GM10847 (cell line): ENCODE measurements at regions not wholly inside any gene's neighbourhood (a gene's known extent, or its start where the extent isn't known, plus 50 kb on each side); places are given as distances from the start of the nearest gene placed in this dataset.

Experiments
- POLR2A ChIP-seq: IDR thresholded peaks from 2 replicates; pipeline ENCODE4 v1.6.1; 2011; ENCODE audit not compliant: insufficient read length; ENCODE audit errors: extremely low read depth

DNA sequence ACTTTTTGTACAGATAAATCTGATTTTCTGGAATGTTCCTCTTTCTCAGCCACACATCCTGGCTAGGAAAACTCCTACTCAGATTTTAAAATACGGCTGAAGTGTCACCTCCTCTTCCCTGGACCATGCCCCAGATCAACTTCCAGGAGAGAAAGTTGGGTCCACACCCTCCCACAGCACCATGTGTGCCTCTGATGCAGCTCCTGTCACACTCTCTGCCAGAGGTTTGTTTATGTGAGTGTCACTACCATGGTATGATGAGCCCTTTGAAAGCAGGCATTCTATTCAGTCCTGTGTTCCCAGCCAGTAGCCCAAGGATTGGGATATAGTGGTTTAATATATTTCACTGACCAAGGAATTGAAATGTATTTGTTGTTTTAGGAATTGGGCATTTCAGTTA lies 287.2 kb upstream of the ATP2B1 start:
- no peak for TF ChIP-seq POLR2A

DNA sequence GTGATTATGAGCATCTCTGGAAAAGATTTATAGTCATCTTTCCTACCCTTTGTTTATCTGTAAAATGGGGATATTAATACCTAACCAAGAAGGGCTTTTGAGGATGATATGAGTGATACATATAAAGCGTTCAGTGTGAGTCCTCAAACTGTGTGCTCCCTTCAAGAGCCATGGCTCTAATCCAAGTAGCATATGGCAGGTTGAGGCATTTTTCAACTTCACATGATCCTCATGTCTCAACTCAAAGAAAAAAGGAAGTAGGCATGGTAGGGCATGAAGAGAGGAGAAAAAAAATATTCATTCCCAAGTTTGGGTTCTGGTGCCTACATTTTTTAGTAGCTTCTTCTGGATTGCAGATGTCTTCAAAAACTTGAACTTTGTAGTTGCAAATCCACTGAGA lies 286.3 kb upstream of the ATP2B1 start:
- TF ChIP-seq POLR2A = no peak

GRCh38 chr12:89993632-89994031 lies 285.0 kb upstream of the ATP2B1 start:
- TF ChIP-seq POLR2A = no peak

DNA sequence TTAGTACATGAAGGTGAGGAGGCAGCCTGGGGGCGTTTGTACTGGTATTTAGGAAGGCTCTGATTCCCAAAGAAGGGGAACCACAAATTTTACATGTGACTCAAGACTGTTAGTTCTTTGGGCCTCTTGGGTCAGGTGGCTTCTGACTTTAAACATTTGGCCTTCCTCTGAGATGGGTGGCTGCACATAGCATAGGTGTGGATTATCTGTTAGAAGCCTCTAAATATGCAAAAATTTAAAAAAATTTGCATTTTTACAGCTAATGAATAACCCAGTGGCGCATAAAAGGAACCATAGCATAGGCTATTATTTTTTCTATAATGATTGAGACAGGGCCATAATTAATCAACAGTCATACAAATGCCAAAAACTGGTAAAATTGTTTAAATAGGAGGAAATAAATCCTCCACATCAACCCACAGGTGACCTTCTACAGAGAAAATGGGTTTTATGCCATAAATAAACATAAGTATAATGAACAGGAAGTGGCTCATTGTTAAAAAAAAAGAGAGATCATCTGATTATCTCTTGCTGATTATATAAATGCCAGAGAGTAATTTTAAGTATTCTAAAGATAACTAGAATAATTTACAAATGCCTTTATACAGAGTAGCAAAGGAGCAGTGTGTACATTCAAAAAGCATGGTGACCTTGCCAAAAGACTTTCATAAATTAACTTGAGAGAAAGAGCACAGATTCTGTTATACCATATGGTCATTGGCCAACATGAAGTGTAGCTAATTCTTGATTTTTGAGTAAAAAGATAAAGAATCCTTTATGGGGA lies 284.2 kb upstream of the ATP2B1 start:
- TF ChIP-seq POLR2A = no peak

DNA sequence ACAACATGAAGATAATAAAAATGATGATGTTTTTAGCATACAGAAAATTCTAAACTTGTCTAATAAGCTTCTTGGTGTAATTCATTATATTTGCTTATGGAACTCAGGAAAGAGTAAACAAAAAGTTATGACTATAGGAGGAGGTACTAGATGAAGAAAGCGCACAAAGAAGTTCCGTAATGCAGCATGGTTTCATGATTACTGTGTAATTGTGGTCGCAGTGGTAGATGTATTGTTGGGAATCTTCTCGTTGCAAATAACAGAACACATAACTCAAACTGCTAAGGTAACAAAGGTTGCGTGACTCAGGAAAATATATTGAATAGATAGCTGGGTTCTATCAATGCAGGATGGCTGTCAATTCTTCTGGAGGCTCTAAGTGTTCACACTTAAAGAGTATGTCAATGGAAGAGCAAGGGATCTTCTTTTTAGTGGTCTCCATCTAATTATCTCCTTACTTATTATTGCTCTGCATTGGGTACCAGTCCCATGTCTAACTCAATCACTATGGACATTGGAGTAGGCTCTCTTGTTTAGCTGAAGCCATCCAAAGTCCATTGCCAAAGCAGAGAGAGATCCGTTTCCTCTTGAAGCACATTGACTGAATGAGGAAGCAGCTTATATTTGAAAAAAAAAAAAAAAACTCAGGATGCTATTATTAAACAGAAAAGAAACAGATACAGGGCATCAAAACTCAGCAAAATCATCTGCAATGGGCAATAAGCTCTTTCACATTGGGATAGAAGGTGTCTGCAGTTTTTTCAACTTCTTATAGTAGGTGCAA lies 283.4 kb upstream of the ATP2B1 start:
- TF ChIP-seq POLR2A = no peak

GRCh38 chr12:89988188-89988915 lies 279.7 kb upstream of the ATP2B1 start:
- no peak for TF ChIP-seq POLR2A

GRCh38 chr12:89985935-89986334 lies 277.3 kb upstream of the ATP2B1 start:
- no peak for TF ChIP-seq POLR2A

- TF ChIP-seq POLR2A = no peak
These were observed 276.2 kb upstream of the ATP2B1 start for GRCh38 chr12:89984846-89985245.

DNA sequence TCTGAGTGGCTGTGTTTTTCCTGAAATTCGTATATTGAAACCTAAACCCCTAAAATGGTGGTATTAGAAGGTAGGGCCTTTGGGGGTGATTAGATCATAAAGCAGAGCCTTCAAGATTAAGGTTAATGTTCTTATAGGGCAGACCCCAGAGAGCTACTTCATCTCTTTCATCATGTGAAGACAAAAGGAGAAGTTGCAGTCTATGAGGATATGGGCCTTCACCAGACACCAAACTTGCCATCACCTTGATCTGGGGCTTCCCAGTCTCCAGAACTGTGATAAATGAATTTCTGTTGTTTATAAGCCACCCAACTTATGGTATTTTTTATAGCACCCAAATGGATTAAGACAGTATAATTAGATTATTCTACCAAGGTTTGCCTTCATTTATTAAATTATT lies 275.0 kb upstream of the ATP2B1 start:
- TF ChIP-seq POLR2A = no peak

GRCh38 chr12:89980236-89980635 lies 271.6 kb upstream of the ATP2B1 start:
- no peak for TF ChIP-seq POLR2A

- no peak for TF ChIP-seq POLR2A
These were observed 268.9 kb upstream of the ATP2B1 start for GRCh38 chr12:89977405-89978085.

DNA sequence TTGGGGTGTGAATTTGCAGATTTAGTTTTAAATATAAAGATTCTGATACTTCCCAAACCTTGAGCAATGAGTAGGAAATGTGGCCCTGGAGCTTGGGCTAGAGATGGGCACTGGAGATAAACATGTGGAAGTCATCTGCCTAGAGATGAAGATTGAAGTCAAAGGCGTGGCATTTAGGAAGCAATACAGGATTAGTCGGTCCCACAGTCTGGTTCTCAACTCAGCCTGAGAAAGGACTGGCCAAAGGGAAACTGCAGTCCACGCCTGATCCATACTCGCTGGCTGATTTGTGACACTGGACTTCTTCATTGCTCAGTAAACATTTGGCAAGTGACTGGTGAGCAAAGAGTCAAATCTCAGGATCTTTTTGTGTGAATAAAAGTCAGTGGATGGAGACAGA lies 268.2 kb upstream of the ATP2B1 start:
- no peak for TF ChIP-seq POLR2A

DNA sequence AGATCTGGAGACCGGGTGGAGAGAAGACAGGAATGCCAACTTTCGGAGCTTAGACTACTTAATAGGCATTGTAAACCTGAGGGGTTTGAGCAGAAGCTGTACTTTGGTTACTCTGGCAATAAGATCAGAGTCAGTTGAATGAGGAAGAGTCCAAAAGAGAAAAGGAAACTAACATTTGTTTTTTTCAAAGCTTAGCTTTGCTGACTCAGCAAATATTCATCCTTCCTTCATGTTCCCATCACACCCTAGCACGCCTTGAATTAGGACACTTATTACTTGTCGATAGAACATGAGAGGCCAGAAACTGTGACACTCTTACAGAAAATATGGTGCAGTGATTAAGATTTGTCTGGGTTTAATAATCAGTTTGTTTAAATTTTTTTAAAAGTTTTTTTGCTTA lies 266.9 kb upstream of the ATP2B1 start:
- TF ChIP-seq POLR2A = no peak

- TF ChIP-seq POLR2A = no peak
These were observed 263.2 kb upstream of the ATP2B1 start for GRCh38 chr12:89971880-89972279.

DNA sequence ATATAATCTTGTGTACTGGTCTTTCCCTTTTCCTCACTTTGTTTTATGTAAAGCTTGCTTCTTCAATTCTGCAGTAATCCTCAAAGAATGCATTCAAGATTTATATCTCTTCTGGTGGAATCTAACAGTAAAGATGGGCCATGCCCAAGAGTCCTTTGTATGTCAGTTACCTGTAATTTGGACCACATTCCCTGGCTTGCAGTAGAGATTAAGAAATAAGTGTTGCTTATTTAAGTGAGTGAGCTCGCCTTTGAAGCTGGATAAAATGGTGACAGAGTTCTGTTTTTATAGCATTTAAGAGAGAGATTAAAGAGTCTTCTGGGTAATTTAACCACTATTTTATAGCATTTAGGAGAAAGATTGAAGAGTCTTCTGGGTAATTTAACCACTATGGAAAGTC lies 262.1 kb upstream of the ATP2B1 start:
- no peak for TF ChIP-seq POLR2A
